HL-60 (cell line): ENCODE measurements at regions not wholly inside any gene's neighbourhood (a gene's known extent, or its start where the extent isn't known, plus 50 kb on each side); places are given as distances from the start of the nearest gene placed in this dataset.

Experiments used
- POLR2AphosphoS5 ChIP-seq: IDR thresholded peaks from 2 replicates; pipeline ENCODE4 v1.6.1; 2012; ENCODE audit warnings: low read depth
- SPI1 ChIP-seq: IDR thresholded peaks from 2 replicates; pipeline ENCODE4 v1.6.1; 2012; ENCODE audit warnings: low read depth, mild to moderate bottlenecking, borderline replicate concordance
- TF ChIP-seq, protein P1 (sequence below): IDR thresholded peaks from one replicate; pipeline ENCODE4 v1.5.1; 2011; ENCODE audit warnings: low read length, control low read depth, inconsistent platforms; ENCODE audit not compliant: insufficient read depth
- TF ChIP-seq, protein P2 (sequence below): IDR thresholded peaks from 2 replicates; pipeline ENCODE4 v1.6.1; 2012; ENCODE audit warnings: low read depth; ENCODE audit not compliant: insufficient replicate concordance

DNA sequence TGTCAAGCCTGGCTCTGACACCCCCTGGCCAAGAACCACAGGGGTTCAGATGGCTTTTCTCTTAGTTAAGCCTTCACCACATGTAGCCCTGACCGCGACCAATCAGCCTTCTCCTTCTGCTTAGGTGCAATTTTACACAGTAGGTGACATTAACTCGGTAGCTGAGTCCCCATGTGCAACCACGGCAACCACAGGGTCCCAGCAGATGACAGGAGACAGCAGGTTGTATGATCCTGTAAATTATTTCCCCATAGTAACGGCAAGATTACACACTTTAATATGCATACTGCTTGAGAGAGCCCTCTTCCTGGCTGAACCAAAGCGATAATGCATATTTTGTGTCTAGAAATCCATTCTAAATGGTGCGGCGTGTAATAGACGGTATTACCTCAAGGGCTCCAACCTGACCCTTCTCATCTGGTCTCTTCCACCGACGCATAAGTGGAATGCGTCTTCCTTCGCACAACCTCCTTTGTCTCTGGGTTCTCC lies 458.7 kb upstream of the ZFHX3 start:
- TF ChIP-seq, protein P1, sequence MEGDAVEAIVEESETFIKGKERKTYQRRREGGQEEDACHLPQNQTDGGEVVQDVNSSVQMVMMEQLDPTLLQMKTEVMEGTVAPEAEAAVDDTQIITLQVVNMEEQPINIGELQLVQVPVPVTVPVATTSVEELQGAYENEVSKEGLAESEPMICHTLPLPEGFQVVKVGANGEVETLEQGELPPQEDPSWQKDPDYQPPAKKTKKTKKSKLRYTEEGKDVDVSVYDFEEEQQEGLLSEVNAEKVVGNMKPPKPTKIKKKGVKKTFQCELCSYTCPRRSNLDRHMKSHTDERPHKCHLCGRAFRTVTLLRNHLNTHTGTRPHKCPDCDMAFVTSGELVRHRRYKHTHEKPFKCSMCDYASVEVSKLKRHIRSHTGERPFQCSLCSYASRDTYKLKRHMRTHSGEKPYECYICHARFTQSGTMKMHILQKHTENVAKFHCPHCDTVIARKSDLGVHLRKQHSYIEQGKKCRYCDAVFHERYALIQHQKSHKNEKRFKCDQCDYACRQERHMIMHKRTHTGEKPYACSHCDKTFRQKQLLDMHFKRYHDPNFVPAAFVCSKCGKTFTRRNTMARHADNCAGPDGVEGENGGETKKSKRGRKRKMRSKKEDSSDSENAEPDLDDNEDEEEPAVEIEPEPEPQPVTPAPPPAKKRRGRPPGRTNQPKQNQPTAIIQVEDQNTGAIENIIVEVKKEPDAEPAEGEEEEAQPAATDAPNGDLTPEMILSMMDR, result no peak
- TF ChIP-seq, protein P2, sequence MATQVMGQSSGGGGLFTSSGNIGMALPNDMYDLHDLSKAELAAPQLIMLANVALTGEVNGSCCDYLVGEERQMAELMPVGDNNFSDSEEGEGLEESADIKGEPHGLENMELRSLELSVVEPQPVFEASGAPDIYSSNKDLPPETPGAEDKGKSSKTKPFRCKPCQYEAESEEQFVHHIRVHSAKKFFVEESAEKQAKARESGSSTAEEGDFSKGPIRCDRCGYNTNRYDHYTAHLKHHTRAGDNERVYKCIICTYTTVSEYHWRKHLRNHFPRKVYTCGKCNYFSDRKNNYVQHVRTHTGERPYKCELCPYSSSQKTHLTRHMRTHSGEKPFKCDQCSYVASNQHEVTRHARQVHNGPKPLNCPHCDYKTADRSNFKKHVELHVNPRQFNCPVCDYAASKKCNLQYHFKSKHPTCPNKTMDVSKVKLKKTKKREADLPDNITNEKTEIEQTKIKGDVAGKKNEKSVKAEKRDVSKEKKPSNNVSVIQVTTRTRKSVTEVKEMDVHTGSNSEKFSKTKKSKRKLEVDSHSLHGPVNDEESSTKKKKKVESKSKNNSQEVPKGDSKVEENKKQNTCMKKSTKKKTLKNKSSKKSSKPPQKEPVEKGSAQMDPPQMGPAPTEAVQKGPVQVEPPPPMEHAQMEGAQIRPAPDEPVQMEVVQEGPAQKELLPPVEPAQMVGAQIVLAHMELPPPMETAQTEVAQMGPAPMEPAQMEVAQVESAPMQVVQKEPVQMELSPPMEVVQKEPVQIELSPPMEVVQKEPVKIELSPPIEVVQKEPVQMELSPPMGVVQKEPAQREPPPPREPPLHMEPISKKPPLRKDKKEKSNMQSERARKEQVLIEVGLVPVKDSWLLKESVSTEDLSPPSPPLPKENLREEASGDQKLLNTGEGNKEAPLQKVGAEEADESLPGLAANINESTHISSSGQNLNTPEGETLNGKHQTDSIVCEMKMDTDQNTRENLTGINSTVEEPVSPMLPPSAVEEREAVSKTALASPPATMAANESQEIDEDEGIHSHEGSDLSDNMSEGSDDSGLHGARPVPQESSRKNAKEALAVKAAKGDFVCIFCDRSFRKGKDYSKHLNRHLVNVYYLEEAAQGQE, result no peak
- no peak for TF ChIP-seq POLR2AphosphoS5
- no peak for TF ChIP-seq SPI1
